OCI-LY7 (cell line): ENCODE measurements at regions not wholly inside any gene's neighbourhood (a gene's known extent, or its start where the extent isn't known, plus 50 kb on each side); places are given as distances from the start of the nearest gene placed in this dataset.

Experiments
- CTCF ChIP-seq: fragments of 200-600 bp; sonication (generic); conservative IDR thresholded peaks from 2 replicates; pipeline ENCODE4 v1.5.1; 2014; ENCODE audit warnings: mild to moderate bottlenecking, antibody characterized with exemption, low read length, moderate library complexity, mixed read lengths
- EZH2phosphoT487 ChIP-seq: fragments of 200-600 bp; sonication (generic); IDR thresholded peaks from 2 replicates; pipeline ENCODE4 v1.6.1; 2018; ENCODE audit warnings: low read depth, borderline replicate concordance, mild to moderate bottlenecking, mixed run types, antibody characterized with exemption, low read length, moderate library complexity, mixed read lengths

- TF ChIP-seq CTCF (no peak), EZH2phosphoT487 (no peak)
These were observed 1096.8 kb downstream of the C4orf33 start for GRCh38 chr4:130192787-130193186.
